Stimulated activated CD4-positive, alpha-beta T cell treated with anti-CD3 and anti-CD28 coated beads, Interleukin-12 subunit alpha, Interleukin-12 subunit beta, amount 100 ng/mL, for 48 hours (primary cell): ENCODE measurements at regions not wholly inside any gene's neighbourhood (a gene's known extent, or its start where the extent isn't known, plus 50 kb on each side); places are given as distances from the start of the nearest gene placed in this dataset.

Experiments used
- DNase-seq, 3 donors: peaks; one replicate each; pipeline ENCODE4 v3.0.0-alpha.2; 2020; ENCODE audit warnings: low read depth in 2 of 3, low spot score in 1 of 3

- DNase-seq, result no peak
Observed at GRCh38 chr3:109897734-109898133, 560.4 kb upstream of the DPPA4 start.

GRCh38 chr3:109899925-109900324, 562.6 kb upstream of the DPPA4 start:
- DNase-seq, result no peak

GRCh38 chr3:109900783-109901182, 563.4 kb upstream of the DPPA4 start:
- DNase-seq, result no peak

- DNase-seq, result no peak
Observed at GRCh38 chr3:109902549-109902948, 565.2 kb upstream of the DPPA4 start.

- DNase-seq, result no peak
Observed at GRCh38 chr3:109903100-109903499, 565.8 kb upstream of the DPPA4 start.

GRCh38 chr3:109910772-109911171, 573.4 kb upstream of the DPPA4 start:
- DNase-seq, result no peak

GRCh38 chr3:109918740-109919139, 581.4 kb upstream of the DPPA4 start:
- no peak for DNase-seq

GRCh38 chr3:109920749-109921148, 583.4 kb upstream of the DPPA4 start:
- no peak for DNase-seq

- no peak for DNase-seq
Observed at GRCh38 chr3:109921509-109921908, 584.2 kb upstream of the DPPA4 start.

GRCh38 chr3:109922856-109923255, 585.5 kb upstream of the DPPA4 start:
- no peak for DNase-seq

GRCh38 chr3:109923431-109923830, 586.1 kb upstream of the DPPA4 start:
- no peak for DNase-seq

- DNase-seq, result no peak
Observed at GRCh38 chr3:109924196-109924595, 586.9 kb upstream of the DPPA4 start.

GRCh38 chr3:109926376-109926775, 589.0 kb upstream of the DPPA4 start:
- DNase-seq, result no peak

- DNase-seq, result peak in 1 of 3 donors; percentile 1
Observed at GRCh38 chr3:109927161-109927560, 589.8 kb upstream of the DPPA4 start.

GRCh38 chr3:109927726-109928125, 590.4 kb upstream of the DPPA4 start:
- DNase-seq, result no peak

GRCh38 chr3:109930582-109930981, 593.2 kb upstream of the DPPA4 start:
- no peak for DNase-seq

- DNase-seq, result no peak
Observed at GRCh38 chr3:109933576-109933975, 596.2 kb upstream of the DPPA4 start.

- DNase-seq, result no peak
Observed at GRCh38 chr3:109939817-109940216, 602.5 kb upstream of the DPPA4 start.

- DNase-seq, result no peak
Observed at GRCh38 chr3:109943181-109943580, 605.8 kb upstream of the DPPA4 start.

GRCh38 chr3:109944836-109945235, 607.5 kb upstream of the DPPA4 start:
- DNase-seq, result no peak

- DNase-seq, result no peak
Observed at GRCh38 chr3:109952924-109953323, 615.6 kb upstream of the DPPA4 start.

- DNase-seq, result no peak
Observed at GRCh38 chr3:109963831-109964230, 626.5 kb upstream of the DPPA4 start.

- DNase-seq, result no peak
Observed at GRCh38 chr3:109973733-109974132, 636.4 kb upstream of the DPPA4 start.

GRCh38 chr3:109977897-109978296, 640.6 kb upstream of the DPPA4 start:
- no peak for DNase-seq
